ENCODE measurements at regions not wholly inside any gene's neighbourhood (a gene's known extent, or its start where the extent isn't known, plus 50 kb on each side); places are given as distances from the start of the nearest gene placed in this dataset.

- Histone ChIP-seq H3K27me3 (replicated peaks; ENCODE audit: insufficient read depth, low read depth, low read length, poor library complexity) (no peaks in the 10 kb centered on the region), H3K4me3 (ENCODE audit: low read depth, low read length, poor library complexity, severe bottlenecking) (no peak overlapping the region), H3K27ac (ENCODE audit: low read depth, low read length, poor library complexity, severe bottlenecking) (no peak overlapping the region), H3K9me3 (ENCODE audit: low read depth, low read length, poor library complexity, severe bottlenecking) (no peaks in the 10 kb centered on the region), H3K4me1 (ENCODE audit: insufficient read depth, low read length, poor library complexity, severe bottlenecking) (peaks cover 1% of the 10 kb centered on the region), H3K36me3 (ENCODE audit: insufficient read depth, low read length, poor library complexity, severe bottlenecking) (no peaks in the 10 kb centered on the region)
- TF ChIP-seq EZH2 (IDR thresholded peaks at IDR 0.05; ENCODE audit: borderline replicate concordance, low read depth, low read length, poor library complexity, severe bottlenecking) (no peak), CTCF (conservative IDR thresholded peaks at IDR 0.05; ENCODE audit: low read depth, low read length) (no peak)
- ChIA-PET POLR2A (ENCODE audit: low non-redundant PET) (no interaction called here), CTCF (no interaction called here)
- no TSS peak for BruUV-seq (replicated peaks)
- intact Hi-C loops (cut with micrococcal nuclease; ENCODE audit: unreplicated experiment): no loop called here
- no peak for DNase-seq (ENCODE audit: low spot score)
Measured at GRCh38 chr2:226578879-226579278, 220.7 kb downstream of the IRS1 start.

- no peak for DNase-seq (ENCODE audit: low spot score)
- no TSS peak for BruUV-seq (replicated peaks)
- Histone ChIP-seq H3K27ac (ENCODE audit: low read depth, low read length, poor library complexity, severe bottlenecking) (no peak overlapping the region), H3K4me3 (ENCODE audit: low read depth, low read length, poor library complexity, severe bottlenecking) (no peak overlapping the region), H3K4me1 (ENCODE audit: insufficient read depth, low read length, poor library complexity, severe bottlenecking) (no peaks in the 10 kb centered on the region), H3K9me3 (ENCODE audit: low read depth, low read length, poor library complexity, severe bottlenecking) (no peaks in the 10 kb centered on the region), H3K27me3 (replicated peaks; ENCODE audit: insufficient read depth, low read depth, low read length, poor library complexity) (no peaks in the 10 kb centered on the region), H3K36me3 (ENCODE audit: insufficient read depth, low read length, poor library complexity, severe bottlenecking) (no peaks in the 10 kb centered on the region)
- ChIA-PET CTCF (no interaction called here), POLR2A (ENCODE audit: low non-redundant PET) (no interaction called here)
- intact Hi-C loops (cut with micrococcal nuclease; ENCODE audit: unreplicated experiment): no loop called here
- no peak for TF ChIP-seq EZH2 (IDR thresholded peaks at IDR 0.05; ENCODE audit: borderline replicate concordance, low read depth, low read length, poor library complexity, severe bottlenecking)
- no peak for TF ChIP-seq CTCF (conservative IDR thresholded peaks at IDR 0.05; ENCODE audit: low read depth, low read length)
Measured at GRCh38 chr2:226578373-226578772, 221.2 kb downstream of the IRS1 start.

- intact Hi-C loops (cut with micrococcal nuclease; ENCODE audit: unreplicated experiment): no loop called here
- H3K4me3 ChIP-seq (ENCODE audit: low read depth, low read length, poor library complexity, severe bottlenecking): no peak overlapping the region
- H3K4me1 ChIP-seq (ENCODE audit: insufficient read depth, low read length, poor library complexity, severe bottlenecking): no peaks in the 10 kb centered on the region
- BruUV-seq (replicated peaks): no TSS peak
- no peak overlapping the region for H3K27ac ChIP-seq (ENCODE audit: low read depth, low read length, poor library complexity, severe bottlenecking)
- H3K9me3 ChIP-seq (ENCODE audit: low read depth, low read length, poor library complexity, severe bottlenecking): no peaks in the 10 kb centered on the region
- DNase-seq (ENCODE audit: low spot score): no peak
- ChIA-PET POLR2A (ENCODE audit: low non-redundant PET) (interaction anchor here (0.6 kb wide), 1 partner anchor 43 kb away, joined by 3 read pairs; no protein-coding TSS in a partner anchor), CTCF (no interaction called here)
- no peaks in the 10 kb centered on the region for H3K27me3 ChIP-seq (replicated peaks; ENCODE audit: insufficient read depth, low read depth, low read length, poor library complexity)
- no peak for TF ChIP-seq EZH2 (IDR thresholded peaks at IDR 0.05; ENCODE audit: borderline replicate concordance, low read depth, low read length, poor library complexity, severe bottlenecking)
- TF ChIP-seq CTCF (conservative IDR thresholded peaks at IDR 0.05; ENCODE audit: low read depth, low read length): no peak
- H3K36me3 ChIP-seq (ENCODE audit: insufficient read depth, low read length, poor library complexity, severe bottlenecking): no peaks in the 10 kb centered on the region
Measured at GRCh38 chr2:226575928-226576327, 223.7 kb downstream of the IRS1 start.

Data from A673 (cell line).